GM19025 (cell line): ENCODE measurements at regions not wholly inside any gene's neighbourhood (a gene's known extent, or its start where the extent isn't known, plus 50 kb on each side); places are given as distances from the start of the nearest gene placed in this dataset.
"Not testable (repeated sequence)": the region's sequence is repeated elsewhere in the genome, so short reads cannot be mapped to it uniquely, and the experiment has no call there.

Experiments used
- ATAC-seq: cut with Tn5 transposase; IDR thresholded peaks from one replicate; pipeline ENCODE4 v1.9.1; 2021; ENCODE audit warnings: mild to moderate bottlenecking, low read depth, moderate library complexity; ENCODE audit not compliant: unreplicated experiment

DNA sequence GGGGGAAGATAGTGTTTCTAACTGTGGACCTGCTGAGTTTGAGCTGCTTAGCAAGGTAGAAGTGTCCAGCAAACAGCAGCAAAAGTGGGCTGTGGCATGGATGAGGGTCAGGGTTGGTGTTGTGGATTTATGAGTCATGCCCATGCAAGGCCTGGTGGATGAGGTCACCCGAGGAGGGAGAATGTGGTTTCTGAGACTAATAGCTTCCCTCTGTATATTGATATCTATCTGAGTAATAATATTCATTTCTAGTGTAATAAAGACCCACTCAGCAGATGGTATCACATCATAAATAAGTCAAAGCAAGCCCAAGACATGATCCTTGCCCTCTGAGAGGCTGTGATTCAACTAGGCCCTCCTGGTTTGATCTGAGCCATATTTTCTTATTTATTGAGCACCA, 597.8 kb upstream of the CLINT1 start:
- no peak for ATAC-seq

GRCh38 chr5:158456241-158456640, 597.3 kb upstream of the CLINT1 start:
- no peak for ATAC-seq

- no peak for ATAC-seq
Measured at GRCh38 chr5:158451993-158452672, 593.2 kb upstream of the CLINT1 start.

GRCh38 chr5:158451203-158451992, 592.5 kb upstream of the CLINT1 start:
- no peak for ATAC-seq

- ATAC-seq: no peak
Measured at GRCh38 chr5:158450751-158451171, 591.8 kb upstream of the CLINT1 start.

GRCh38 chr5:158446761-158447160, 587.8 kb upstream of the CLINT1 start:
- ATAC-seq: not testable (repeated sequence)

DNA sequence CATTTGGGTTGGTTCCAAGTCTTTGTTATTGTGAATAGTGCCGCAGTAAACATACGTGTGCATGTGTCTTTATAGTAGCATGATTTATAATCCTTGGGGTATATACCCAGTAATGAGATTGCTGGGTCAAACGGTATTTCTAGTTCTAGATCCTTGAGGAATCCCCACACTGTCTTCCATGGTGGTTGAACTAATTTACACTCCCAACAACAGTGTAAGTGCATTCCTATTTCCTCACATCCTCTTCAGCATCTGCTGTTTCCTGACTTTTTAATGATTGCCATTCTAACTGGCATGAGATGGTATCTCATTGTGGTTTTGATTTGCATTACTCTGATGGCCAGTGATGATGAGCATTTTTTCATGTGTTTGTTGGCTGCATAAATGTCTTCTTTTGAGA, 580.3 kb upstream of the CLINT1 start:
- not testable (repeated sequence) for ATAC-seq

DNA sequence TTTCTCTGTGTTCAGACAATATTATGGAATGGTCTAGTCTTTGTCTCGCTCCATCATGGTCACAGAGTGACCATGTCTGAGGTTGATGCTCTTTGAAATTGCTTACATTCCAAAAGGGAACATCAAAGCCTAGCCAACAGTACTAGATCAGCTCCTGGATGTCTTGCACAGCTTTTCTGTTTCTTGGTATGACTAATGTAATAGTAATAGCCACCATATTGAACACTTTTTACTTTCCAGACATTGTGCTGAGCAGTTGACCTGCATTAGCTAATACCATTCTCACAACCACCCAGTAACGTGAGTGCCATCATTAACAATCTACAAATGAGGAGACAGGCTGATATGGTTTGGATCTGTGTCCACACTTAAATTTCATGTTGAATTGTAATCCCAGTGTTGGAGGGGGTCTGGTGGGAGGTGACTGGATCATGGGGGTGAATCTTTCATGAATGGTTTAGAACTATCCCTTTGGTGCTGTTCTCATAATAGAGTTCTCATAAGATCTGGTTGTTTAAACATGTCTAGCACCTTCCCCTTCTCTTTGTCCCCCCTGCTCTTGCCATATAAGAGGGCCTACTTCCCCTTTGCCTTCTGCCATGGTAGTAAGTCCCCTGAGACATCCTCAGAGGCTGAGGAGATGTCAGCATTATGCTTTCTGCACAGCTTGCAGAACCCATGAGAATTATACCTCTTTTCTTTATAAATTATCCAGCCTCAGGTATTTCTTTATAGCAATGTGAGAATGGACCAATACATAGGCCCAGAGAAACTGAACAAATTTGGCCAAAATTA, 577.5 kb upstream of the CLINT1 start:
- no peak for ATAC-seq

DNA sequence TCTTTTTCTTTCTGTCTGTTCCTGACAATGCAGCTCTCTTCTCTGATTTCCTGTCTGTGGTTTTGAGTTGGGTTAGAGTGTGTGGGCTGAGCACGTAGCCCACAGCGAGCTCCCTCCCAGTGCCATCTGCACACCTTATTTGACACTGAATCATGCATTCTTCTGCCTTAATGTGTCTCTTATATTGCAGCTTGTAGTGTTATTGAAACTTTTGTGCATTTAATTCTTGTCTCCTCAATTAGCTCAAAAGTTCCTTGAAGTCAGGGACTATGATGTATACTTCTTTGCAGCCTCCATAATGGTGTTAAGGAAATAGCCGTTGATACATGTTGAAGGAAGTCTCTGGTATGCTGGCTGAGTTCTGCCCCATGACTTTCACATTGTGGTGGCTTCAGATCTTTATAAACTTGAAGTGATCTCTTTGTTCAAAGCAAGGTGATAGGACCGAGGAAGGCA, 576.2 kb upstream of the CLINT1 start:
- peak; percentile 61 for ATAC-seq

DNA sequence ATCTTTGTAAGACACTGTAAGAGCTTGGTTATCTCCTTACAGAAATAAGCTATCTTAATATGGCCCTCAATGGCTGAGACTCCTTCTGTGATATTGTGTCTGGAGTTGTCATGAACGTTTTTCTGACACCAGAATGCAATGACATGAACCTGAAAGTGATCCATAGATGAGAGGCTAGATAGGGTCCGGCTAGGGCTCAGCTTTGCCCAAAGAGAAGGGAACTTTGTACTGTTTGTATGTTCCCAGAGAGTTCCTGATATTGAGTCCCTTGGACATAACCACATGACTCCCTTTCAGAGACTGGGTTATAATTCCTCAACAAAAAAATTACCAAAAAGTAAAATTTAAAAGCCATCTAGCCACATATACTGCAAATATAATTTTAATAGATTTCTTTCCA, 575.8 kb upstream of the CLINT1 start:
- ATAC-seq: no peak

GRCh38 chr5:158433634-158434033, 574.7 kb upstream of the CLINT1 start:
- ATAC-seq: no peak

DNA sequence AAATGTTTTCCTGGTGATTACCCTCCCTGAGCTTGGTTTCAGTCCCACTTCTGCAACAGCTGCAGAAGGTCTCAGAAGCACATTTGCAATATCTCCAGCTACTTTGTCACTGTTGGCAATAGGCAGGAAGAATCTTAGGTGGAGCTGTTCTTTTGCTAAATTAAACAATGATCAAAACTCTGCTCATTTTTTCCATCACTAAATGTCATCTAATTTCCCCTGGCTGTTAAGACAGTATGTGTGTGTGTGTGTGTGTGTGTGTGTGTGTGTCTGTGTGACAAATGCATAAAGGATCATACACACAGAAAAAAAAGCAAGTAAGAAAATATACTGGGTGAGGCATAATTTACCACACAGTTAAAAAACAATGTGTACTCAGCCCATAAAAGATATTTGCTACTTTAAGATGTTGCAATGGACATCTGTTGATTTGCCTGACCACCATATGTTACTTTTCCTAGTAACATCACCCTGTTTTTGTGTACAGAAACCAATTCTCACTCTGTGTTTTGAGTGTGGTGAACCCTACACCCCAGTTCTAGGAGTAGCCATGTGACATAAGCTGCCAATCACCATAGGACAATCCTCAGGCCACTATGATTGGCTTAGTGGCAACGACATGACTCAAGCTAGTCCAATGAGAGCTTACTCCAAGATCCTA, 572.6 kb upstream of the CLINT1 start:
- ATAC-seq: no peak

DNA sequence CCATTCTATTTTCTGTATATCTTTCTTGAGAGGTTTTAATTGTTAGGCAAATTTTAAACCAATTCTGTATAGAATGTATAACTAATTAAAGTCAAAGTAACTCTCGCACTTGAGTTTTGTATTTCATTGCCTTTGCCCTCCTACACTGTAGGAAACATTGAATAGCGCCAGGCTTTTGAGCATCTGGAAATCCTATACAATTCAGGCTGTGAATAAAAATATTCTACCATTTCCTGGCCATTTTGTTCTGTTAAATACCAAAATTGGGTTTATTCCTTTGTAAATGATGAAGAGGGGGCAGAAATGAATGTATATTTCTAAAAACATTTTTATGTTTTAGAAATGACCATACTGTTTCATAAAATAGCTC, 571.8 kb upstream of the CLINT1 start:
- ATAC-seq: no peak

DNA sequence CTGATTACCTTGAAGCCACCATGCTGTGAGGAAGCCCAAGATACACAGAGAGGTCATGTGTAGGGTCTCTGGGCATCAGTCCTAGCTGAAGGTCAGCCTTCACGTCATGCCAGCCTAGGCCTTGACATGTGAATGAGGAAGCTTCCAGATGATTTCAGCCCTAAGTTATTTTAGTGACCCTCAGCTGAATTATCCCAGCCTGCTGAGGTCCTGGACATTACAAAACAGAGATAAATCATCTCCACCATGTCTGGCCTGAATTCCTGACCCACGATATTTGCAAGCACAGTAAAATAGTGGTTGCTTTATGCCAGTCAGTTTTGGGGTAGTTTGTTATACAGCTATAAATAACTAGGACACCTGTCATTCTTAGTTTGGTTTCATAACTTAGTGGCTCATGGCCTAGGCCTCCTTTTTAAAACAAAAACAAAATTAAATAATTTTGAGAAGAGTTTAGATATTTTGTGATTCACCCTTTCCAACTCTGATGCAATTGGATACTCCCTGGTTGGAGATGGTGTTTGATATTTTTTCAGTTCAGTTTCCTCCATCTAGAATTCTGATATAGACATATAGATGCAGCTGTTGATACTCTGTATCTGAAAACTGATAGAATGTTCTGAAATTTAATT, 571.3 kb upstream of the CLINT1 start:
- ATAC-seq: no peak

DNA sequence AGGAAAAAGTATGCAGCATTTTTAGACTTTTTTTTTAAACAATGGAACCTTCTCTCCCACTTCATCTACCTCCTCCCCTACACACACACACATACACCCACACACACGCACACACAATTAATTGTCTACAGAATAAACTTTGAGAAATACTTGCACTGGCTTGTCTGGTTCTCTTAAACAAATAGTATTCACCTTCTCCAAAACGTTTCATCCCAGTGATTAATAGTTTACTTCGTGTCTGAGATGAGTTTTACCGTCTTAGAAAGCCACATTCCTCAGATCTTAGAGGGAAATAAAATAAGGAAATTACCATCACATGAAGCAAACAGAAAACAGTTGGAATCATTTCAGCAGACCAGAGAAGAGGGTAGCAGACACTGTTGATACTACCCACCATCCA, 570.6 kb upstream of the CLINT1 start:
- ATAC-seq: no peak

DNA sequence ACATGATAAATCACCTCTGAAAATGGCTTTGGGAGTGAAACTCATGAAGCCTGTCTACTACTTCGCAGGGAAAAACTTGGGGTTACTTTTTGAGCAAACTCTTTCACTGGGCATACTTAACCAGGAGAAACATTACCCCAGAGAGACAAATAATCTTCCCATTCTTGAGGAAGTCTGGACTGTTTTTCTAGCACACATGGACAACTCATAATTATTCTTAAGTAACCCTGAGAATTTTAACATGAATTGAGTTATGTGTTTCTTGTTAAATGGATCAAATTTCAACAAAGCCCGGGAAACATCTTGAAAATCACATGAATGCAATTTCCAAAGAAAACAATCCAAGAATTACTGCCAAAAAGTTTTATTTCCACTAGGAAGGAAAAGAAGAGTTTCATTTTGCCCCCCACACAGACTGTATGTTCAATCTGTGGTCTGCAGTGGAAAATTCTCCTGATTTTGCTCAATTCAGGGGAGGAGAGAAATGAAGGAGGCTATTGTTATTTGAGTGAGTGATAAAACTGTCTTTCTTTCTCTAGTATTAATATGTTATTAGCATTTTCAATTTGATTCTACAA, 564.8 kb upstream of the CLINT1 start:
- ATAC-seq: no peak

GRCh38 chr5:158422653-158423515, 563.9 kb upstream of the CLINT1 start:
- no peak for ATAC-seq

- no peak for ATAC-seq
Measured at GRCh38 chr5:158421319-158421718, 562.4 kb upstream of the CLINT1 start.

- ATAC-seq: no peak
Measured at GRCh38 chr5:158419186-158419585, 560.2 kb upstream of the CLINT1 start.
